ENCODE measurements at regions not wholly inside any gene's neighbourhood (a gene's known extent, or its start where the extent isn't known, plus 50 kb on each side); places are given as distances from the start of the nearest gene placed in this dataset.

DNA sequence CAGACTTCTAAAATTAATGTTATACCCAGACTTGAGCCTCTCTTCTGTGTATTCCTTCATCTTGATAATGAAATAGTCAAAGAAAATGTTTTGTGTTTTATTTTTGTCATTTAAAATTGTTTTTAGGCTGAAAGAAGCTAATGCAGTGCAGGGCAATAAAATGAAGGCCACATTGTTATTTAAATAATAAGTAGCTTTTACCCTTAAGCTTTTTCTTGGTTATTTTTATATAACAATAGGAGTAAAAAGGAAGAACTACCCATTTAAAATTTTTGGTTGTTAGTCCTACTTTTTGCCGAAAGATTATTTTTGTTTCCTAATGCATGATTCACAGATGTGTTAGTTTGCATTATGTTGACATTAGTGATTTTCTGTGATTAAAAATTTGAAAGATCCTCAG lies 181.0 kb upstream of the MEOX2 start:
- DNase-seq (no peak), ATAC-seq (no peak)
- intact Hi-C loops (cut with DNase I), result no loop called here
- Histone ChIP-seq H3K4me1 (peaks cover 0 to 2% (median 0%) of the 10 kb centered on the region in 9 donors), H3K4me3 (no peak overlapping the region), H3K27me3 (no peaks in the 10 kb centered on the region), H3K36me3 (no peaks in the 10 kb centered on the region), H3K9me3 (no peaks in the 10 kb centered on the region), H3K27ac (no peak overlapping the region)
- 78 to 83% methylated on average over 1 of the region's 1 CpG for WGBS, 2 donors
- TF ChIP-seq, protein P1, sequence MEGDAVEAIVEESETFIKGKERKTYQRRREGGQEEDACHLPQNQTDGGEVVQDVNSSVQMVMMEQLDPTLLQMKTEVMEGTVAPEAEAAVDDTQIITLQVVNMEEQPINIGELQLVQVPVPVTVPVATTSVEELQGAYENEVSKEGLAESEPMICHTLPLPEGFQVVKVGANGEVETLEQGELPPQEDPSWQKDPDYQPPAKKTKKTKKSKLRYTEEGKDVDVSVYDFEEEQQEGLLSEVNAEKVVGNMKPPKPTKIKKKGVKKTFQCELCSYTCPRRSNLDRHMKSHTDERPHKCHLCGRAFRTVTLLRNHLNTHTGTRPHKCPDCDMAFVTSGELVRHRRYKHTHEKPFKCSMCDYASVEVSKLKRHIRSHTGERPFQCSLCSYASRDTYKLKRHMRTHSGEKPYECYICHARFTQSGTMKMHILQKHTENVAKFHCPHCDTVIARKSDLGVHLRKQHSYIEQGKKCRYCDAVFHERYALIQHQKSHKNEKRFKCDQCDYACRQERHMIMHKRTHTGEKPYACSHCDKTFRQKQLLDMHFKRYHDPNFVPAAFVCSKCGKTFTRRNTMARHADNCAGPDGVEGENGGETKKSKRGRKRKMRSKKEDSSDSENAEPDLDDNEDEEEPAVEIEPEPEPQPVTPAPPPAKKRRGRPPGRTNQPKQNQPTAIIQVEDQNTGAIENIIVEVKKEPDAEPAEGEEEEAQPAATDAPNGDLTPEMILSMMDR (IDR thresholded peaks at IDR 0.05), result no peak

GRCh38 chr7:15866753-15867152 lies 180.3 kb upstream of the MEOX2 start:
- H3K27ac ChIP-seq, result no peak overlapping the region
- ATAC-seq (no peak), DNase-seq (no peak)
- H3K36me3 ChIP-seq, result no peaks in the 10 kb centered on the region
- intact Hi-C loops (cut with DNase I), result no loop called here
- H3K4me1 ChIP-seq, result peaks cover 0 to 9% (median 0%) of the 10 kb centered on the region in 9 donors
- no peaks in the 10 kb centered on the region for H3K27me3 ChIP-seq
- TF ChIP-seq, protein P1 (IDR thresholded peaks at IDR 0.05), result no peak
- H3K9me3 ChIP-seq, result no peaks in the 10 kb centered on the region
- 89 to 91% methylated on average over 1 of the region's 1 CpG for WGBS, 2 donors
- no peak overlapping the region for H3K4me3 ChIP-seq

DNA sequence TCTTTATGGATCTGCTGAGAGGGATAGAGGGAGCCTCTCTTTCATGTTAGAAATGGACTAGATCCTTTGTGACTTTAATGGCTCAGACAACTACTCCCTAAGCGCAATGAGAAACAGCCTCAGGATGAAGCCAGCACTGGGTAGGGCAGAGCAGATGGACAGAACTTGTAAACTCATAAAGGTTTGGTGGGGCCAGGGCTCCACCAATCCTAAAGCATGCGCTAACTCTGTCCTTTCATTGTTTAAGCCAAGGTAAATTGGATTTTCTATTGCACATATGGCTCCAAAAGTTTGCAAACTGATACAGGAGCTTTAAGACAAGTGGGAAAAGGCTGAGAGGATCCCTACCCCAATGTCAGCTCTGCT lies 178.1 kb upstream of the MEOX2 start:
- no peaks in the 10 kb centered on the region for H3K36me3 ChIP-seq
- H3K27ac ChIP-seq, result no peak overlapping the region
- DNase-seq (no peak), ATAC-seq (no peak)
- WGBS, 2 donors, result 98 to 100% methylated on average over 2 of the region's 2 CpGs
- intact Hi-C loops (cut with DNase I), result no loop called here
- no peaks in the 10 kb centered on the region for H3K27me3 ChIP-seq
- no peak overlapping the region for H3K4me3 ChIP-seq
- peaks cover 0 to 9% (median 0%) of the 10 kb centered on the region in 9 donors for H3K4me1 ChIP-seq
- TF ChIP-seq, protein P1 (IDR thresholded peaks at IDR 0.05), result no peak
- H3K9me3 ChIP-seq, result no peaks in the 10 kb centered on the region

DNA sequence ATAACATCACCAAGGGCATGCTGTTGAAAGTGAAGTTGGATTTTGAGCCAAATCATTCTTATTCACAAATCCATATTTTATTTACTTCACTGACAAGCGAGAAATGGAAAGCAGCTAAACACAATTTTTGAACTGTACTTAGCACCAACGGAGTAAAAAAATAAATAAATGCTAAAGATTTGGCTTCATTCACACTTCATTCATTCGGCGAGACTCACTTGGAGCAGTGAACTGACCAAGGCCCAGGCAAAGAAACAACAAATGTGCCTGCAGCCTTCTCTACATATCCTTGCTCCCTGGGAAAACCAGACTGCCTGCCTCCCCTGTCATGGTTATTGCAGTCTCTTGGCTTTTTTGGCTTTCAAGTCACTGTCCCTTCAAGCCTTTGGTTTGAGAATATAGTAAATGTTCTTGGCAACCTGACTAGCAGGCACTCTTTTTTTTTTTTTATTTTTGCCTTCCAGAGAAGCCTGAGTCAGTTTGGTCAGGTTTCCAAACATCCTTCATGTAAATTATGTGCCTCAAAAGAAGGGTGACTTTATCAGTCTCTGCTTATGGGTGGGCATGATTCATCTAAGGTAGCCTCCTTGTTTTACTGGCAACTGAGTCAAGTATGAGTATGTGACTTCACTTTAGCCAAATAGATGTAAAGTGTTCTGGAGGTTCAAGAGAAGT lies 177.6 kb upstream of the MEOX2 start:
- WGBS, 2 donors, result 81 to 90% methylated on average over 4 of the region's 4 CpGs
- no peak for ATAC-seq
- Histone ChIP-seq H3K27ac (no peak overlapping the region), H3K9me3 (no peaks in the 10 kb centered on the region), H3K27me3 (no peaks in the 10 kb centered on the region), H3K4me1 (peaks cover 0 to 9% (median 0%) of the 10 kb centered on the region in 9 donors), H3K36me3 (no peaks in the 10 kb centered on the region), H3K4me3 (no peak overlapping the region)
- TF ChIP-seq, protein P1 (IDR thresholded peaks at IDR 0.05), result no peak
- intact Hi-C loops (cut with DNase I), result no loop called here
- no peak for DNase-seq

All from heart right ventricle (tissue), 16 donors.